H1 (cell line): ENCODE measurements at regions not wholly inside any gene's neighbourhood (a gene's known extent, or its start where the extent isn't known, plus 50 kb on each side); places are given as distances from the start of the nearest gene placed in this dataset.

Experiments
- CTCF ChIA-PET: fragments of 300-600 bp; sonication (Branson Sonifier 250); formaldehyde crosslinking; loops from one replicate; lab custom pipeline; 2021; ENCODE audit not compliant: partially characterized antibody; lab: Charles Lee
- POLR2A ChIA-PET: fragments of 300-600 bp; sonication (Branson Sonifier 250); formaldehyde crosslinking; loops from one replicate; lab custom pipeline; 2021; ENCODE audit warnings: inconsistent platforms; ENCODE audit not compliant: partially characterized antibody; lab: Charles Lee
- DNase-seq, 2 experiments: peaks; one replicate each; pipeline versions ENCODE4 v3.0.0 to v3.0.0-alpha.2; 2010 to 2022; ENCODE audit warnings: low spot score in 2 of 2, low read depth in 1 of 2, mixed read lengths in 1 of 2
- FAIRE-seq: peaks from 2 replicates; lab custom pipeline; 2011; peaks lifted over from hg19 to GRCh38; lab: Jason Lieb, UNC
- H2AFZ ChIP-seq: 2 replicates; pipeline ENCODE4 v1.8.1; 2012; ENCODE audit warnings: low read length, inconsistent platforms
- H2AK5ac ChIP-seq: 2 replicates; pipeline ENCODE4 v1.6.1; 2013; ENCODE audit warnings: low read depth, low read length
- H2BK120ac ChIP-seq: replicated peaks from 2 replicates; pipeline ENCODE3; 2013; ENCODE audit warnings: low read depth, low read length, inconsistent platforms
- H2BK12ac ChIP-seq: 2 replicates; pipeline ENCODE4 v1.6.1; 2013; ENCODE audit warnings: low read depth, low read length
- H2BK15ac ChIP-seq: 2 replicates; pipeline ENCODE4 v1.6.1; 2013; ENCODE audit warnings: low read length
- H2BK20ac ChIP-seq: 2 replicates; pipeline ENCODE4 v1.6.1; 2013; ENCODE audit warnings: low read length
- H2BK5ac ChIP-seq: 2 replicates; pipeline ENCODE4 v1.6.1; 2013; ENCODE audit warnings: low read depth, low read length
- H3K14ac ChIP-seq: 2 replicates; pipeline ENCODE4 v1.6.1; 2013; ENCODE audit warnings: inconsistent platforms; ENCODE audit not compliant: insufficient read length
- H3K18ac ChIP-seq: 2 replicates; pipeline ENCODE4 v1.6.1; 2013; ENCODE audit warnings: low read length; ENCODE audit errors: extremely low read depth
- H3K23ac ChIP-seq: 2 replicates; pipeline ENCODE4 v1.6.1; 2013; ENCODE audit warnings: inconsistent platforms; ENCODE audit not compliant: insufficient read length
- H3K23me2 ChIP-seq: 2 replicates; pipeline ENCODE4 v1.6.1; 2013; ENCODE audit warnings: low read depth, low read length
- H3K27ac ChIP-seq: 2 replicates; pipeline ENCODE4 v1.6.1; 2011; ENCODE audit warnings: low read depth, low read length, inconsistent platforms
- H3K27me3 ChIP-seq, 4 experiments: replicated peaks in 1 of 4; 1 replicate in 1 of 4; 2 replicates in 3 of 4; pipeline versions ENCODE4 v1.6.1 to v1.8.1; 2011 to 2013; ENCODE audit warnings: low read length in 3 of 4, mild to moderate bottlenecking in 3 of 4, inconsistent platforms in 2 of 4, mixed read lengths in 2 of 4, moderate library complexity in 1 of 4; ENCODE audit not compliant: control insufficient read depth in 3 of 4, insufficient read depth in 3 of 4; ENCODE audit errors: extremely low read depth in 1 of 4
- H3K36me3 ChIP-seq, 4 experiments: 2 replicates each; pipeline versions ENCODE4 v1.6.1 to v1.8.1; 2011 to 2013; ENCODE audit warnings: mild to moderate bottlenecking in 4 of 4, low read length in 3 of 4, moderate library complexity in 2 of 4, control low read depth in 1 of 4, inconsistent platforms in 1 of 4; ENCODE audit not compliant: insufficient read depth in 4 of 4, control insufficient read depth in 2 of 4
- H3K4ac ChIP-seq: replicated peaks from 2 replicates; pipeline ENCODE3; 2013; ENCODE audit warnings: low read length, low read depth, mixed read lengths, inconsistent platforms; ENCODE audit not compliant: insufficient read length
- H3K4me1 ChIP-seq, 4 experiments: replicated peaks in 1 of 4; 1 replicate in 1 of 4; 2 replicates in 3 of 4; pipeline versions ENCODE4 v1.6.1 to v1.8.1; 2011 to 2013; ENCODE audit warnings: low read length in 3 of 4, inconsistent platforms in 2 of 4, mixed read lengths in 1 of 4; ENCODE audit not compliant: insufficient read depth in 4 of 4, control insufficient read depth in 3 of 4
- H3K4me2 ChIP-seq, 2 experiments: 2 replicates each; pipeline versions ENCODE4 v1.6.1 to v1.8.1; 2011 to 2013; ENCODE audit warnings: low read depth in 2 of 2, low read length in 2 of 2, control low read depth in 1 of 2, inconsistent platforms in 1 of 2, mild to moderate bottlenecking in 1 of 2; ENCODE audit not compliant: insufficient read depth in 1 of 2
- H3K4me3 ChIP-seq, 4 experiments: fragments of 200-600, 300-600 bp in 1 of 4; sonication (generic), shearing (Covaris generic), sonication (Bioruptor Twin) in 1 of 4; 2 replicates each; pipeline versions ENCODE4 v1.5.1 to v1.8.1; 2011 to 2016; ENCODE audit warnings: low read length in 4 of 4, low read depth in 3 of 4, control low read depth in 2 of 4, inconsistent platforms in 2 of 4, mild to moderate bottlenecking in 2 of 4, mixed read lengths in 1 of 4, moderate library complexity in 1 of 4; ENCODE audit not compliant: insufficient read depth in 2 of 4; ENCODE audit errors: extremely low read depth in 1 of 4
- H3K56ac ChIP-seq: replicated peaks from 2 replicates; pipeline ENCODE3; 2013; ENCODE audit warnings: low read depth, mild to moderate bottlenecking, mixed read lengths, low read length, inconsistent platforms; ENCODE audit not compliant: insufficient read length
- H3K79me1 ChIP-seq: 2 replicates; pipeline ENCODE4 v1.6.1; 2013; ENCODE audit warnings: low read depth, low read length, control low read depth
- H3K79me2 ChIP-seq, 2 experiments: 2 replicates each; pipeline versions ENCODE4 v1.6.1 to v1.8.1; 2012 to 2013; ENCODE audit warnings: low read length in 2 of 2, mild to moderate bottlenecking in 2 of 2, inconsistent platforms in 1 of 2; ENCODE audit not compliant: insufficient read depth in 2 of 2, control insufficient read depth in 1 of 2
- H3K9ac ChIP-seq, 4 experiments: replicated peaks in 1 of 4; 1 replicate in 1 of 4; 2 replicates in 3 of 4; pipeline versions ENCODE4 v1.6.1 to v1.8.1; 2011 to 2013; ENCODE audit warnings: low read depth in 3 of 4, low read length in 3 of 4, control low read depth in 2 of 4, mild to moderate bottlenecking in 2 of 4, moderate library complexity in 2 of 4, inconsistent platforms in 1 of 4; ENCODE audit errors: extremely low read depth in 1 of 4
- H3K9me3 ChIP-seq, 2 experiments: 2 replicates each; pipeline versions ENCODE4 v1.6.1 to v1.8.1; 2012 to 2013; ENCODE audit warnings: mild to moderate bottlenecking in 2 of 2, moderate library complexity in 2 of 2, control low read depth in 1 of 2, inconsistent platforms in 1 of 2, low read depth in 1 of 2, low read length in 1 of 2, mixed read lengths in 1 of 2; ENCODE audit not compliant: insufficient read depth in 2 of 2
- H4K20me1 ChIP-seq, 2 experiments: replicated peaks in 1 of 2; 2 replicates each; pipeline versions ENCODE3 to v1.8.1; 2011 to 2013; ENCODE audit warnings: inconsistent platforms in 2 of 2, low read length in 2 of 2, mild to moderate bottlenecking in 1 of 2; ENCODE audit not compliant: insufficient read depth in 2 of 2, control insufficient read depth in 1 of 2
- H4K5ac ChIP-seq: 2 replicates; pipeline ENCODE4 v1.6.1; 2013; ENCODE audit warnings: low read length, low read depth, mixed read lengths, inconsistent platforms; ENCODE audit not compliant: insufficient read length
- H4K8ac ChIP-seq: 2 replicates; pipeline ENCODE4 v1.8.0; 2013; ENCODE audit warnings: mild to moderate bottlenecking, moderate library complexity, low read length, inconsistent platforms; ENCODE audit not compliant: insufficient read depth; ENCODE audit errors: extremely low read depth
- H4K91ac ChIP-seq: replicated peaks from 2 replicates; pipeline ENCODE3; 2013; ENCODE audit warnings: low read length, mixed read lengths, inconsistent platforms; ENCODE audit not compliant: insufficient read length
- CTCF ChIP-seq, 3 experiments: IDR thresholded peaks; 1 replicate in 2 of 3; 2 replicates in 1 of 3; pipeline versions ENCODE4 v1.5.1 to v1.6.1; 2011; ENCODE audit warnings: low read length in 3 of 3, mild to moderate bottlenecking in 3 of 3, inconsistent platforms in 2 of 3, low read depth in 1 of 3, moderate library complexity in 1 of 3; ENCODE audit not compliant: insufficient read depth in 1 of 3; ENCODE audit errors: control extremely low read depth in 1 of 3
- RNF2 ChIP-seq: fragments of 200-900, 300-1000 bp; sonication (generic); IDR thresholded peaks from 2 replicates; pipeline ENCODE4 v1.7.1; 2016; ENCODE audit warnings: borderline replicate concordance, low read depth, mild to moderate bottlenecking, antibody characterized with exemption, low read length; ENCODE audit not compliant: poor library complexity, severe bottlenecking; ENCODE audit errors: missing control alignments
- SIRT6 ChIP-seq: IDR thresholded peaks from one replicate; pipeline ENCODE4 v1.7.1; 2012; ENCODE audit warnings: low read length, inconsistent platforms
- TBP ChIP-seq: IDR thresholded peaks from 2 replicates; pipeline ENCODE4 v1.6.1; 2011; ENCODE audit warnings: low read depth, low read length, improper control_type of control experiment
- USF2 ChIP-seq: IDR thresholded peaks from 2 replicates; pipeline ENCODE4 v1.6.1; 2011; ENCODE audit warnings: low read length, improper control_type of control experiment
- WGBS, 2 experiments: shearing (Covaris generic) in 1 of 2; methylation state at CpG; one replicate each; pipeline versions ENCODE4 v1.1.6 to v1.1.7; 2013 to 2015; ENCODE audit warnings: low lambda C conversion rate in 2 of 2, mixed read lengths in 2 of 2, inconsistent platforms in 1 of 2, low coverage in 1 of 2, missing lambda C conversion rate in 1 of 2; ENCODE audit not compliant: insufficient replicate concordance in 2 of 2, insufficient coverage in 1 of 2, insufficient read length in 1 of 2; ENCODE audit errors: extremely low coverage in 1 of 2, missing lambda C conversion rate in 1 of 2; 5-methylcytosine and 5-hydroxymethylcytosine counted together

- Histone ChIP-seq H3K18ac (no peak overlapping the region), H3K27me3 (no peaks in the 10 kb centered on the region; a peak in 1 of 7 replicates), H2AK5ac (no peak overlapping the region), H4K5ac (no peak overlapping the region), H2BK120ac (no peak overlapping the region), H4K20me1 (no peaks in the 10 kb centered on the region), H3K9ac (no peak overlapping the region), H3K36me3 (no peaks in the 10 kb centered on the region), H3K4ac (no peak overlapping the region), H2BK12ac (no peak overlapping the region), H3K9me3 (no peaks in the 10 kb centered on the region), H3K23ac (no peak overlapping the region), H2AFZ (no peak overlapping the region), H3K56ac (no peak overlapping the region), H2BK15ac (no peak overlapping the region), H4K91ac (no peak overlapping the region), H3K4me3 (no peak overlapping the region), H3K23me2 (peaks cover 1% of the 10 kb centered on the region; the same call in 1 of the 2 replicates), H3K27ac (no peak overlapping the region), H2BK20ac (no peak overlapping the region), H3K79me2 (no peaks in the 10 kb centered on the region), H3K79me1 (no peaks in the 10 kb centered on the region), H2BK5ac (no peak overlapping the region), H3K4me1 (peaks cover 0 to 3% (median 0%) of the 10 kb centered on the region in 4 experiments; a peak in 1 of 7 replicates), H3K4me2 (no peak overlapping the region), H4K8ac (no peak overlapping the region; the same call in 1 of the 2 replicates), H3K14ac (no peak overlapping the region)
- DNase-seq (no peak), FAIRE-seq (no peak)
- 94% methylated on average over 1 of the region's 1 CpG; no CpG with 5 or more reads in 1 of the 2 experiments for WGBS, 2 experiments
- CTCF ChIA-PET = interaction anchor here (1.5 kb wide), 1 partner anchor 9 kb away, joined by 3 read pairs; no protein-coding TSS in a partner anchor
- POLR2A ChIA-PET = no interaction called here
- TF ChIP-seq TBP = no peak
- TF ChIP-seq CTCF (IDR thresholded peaks at IDR 0.05; ENCODE audit: control extremely low read depth in 1 of 3, insufficient read depth in 1 of 3, low read depth in 1 of 3, low read length in 3 of 3) = no peak
- TF ChIP-seq USF2 = no peak
- no peak for TF ChIP-seq RNF2
- TF ChIP-seq SIRT6 = no peak
These were observed 93.7 kb upstream of the SLC2A1 start for GRCh38 chr1:43052322-43052721.
